ENCODE measurements at regions not wholly inside any gene's neighbourhood (a gene's known extent, or its start where the extent isn't known, plus 50 kb on each side); places are given as distances from the start of the nearest gene placed in this dataset.

DNA sequence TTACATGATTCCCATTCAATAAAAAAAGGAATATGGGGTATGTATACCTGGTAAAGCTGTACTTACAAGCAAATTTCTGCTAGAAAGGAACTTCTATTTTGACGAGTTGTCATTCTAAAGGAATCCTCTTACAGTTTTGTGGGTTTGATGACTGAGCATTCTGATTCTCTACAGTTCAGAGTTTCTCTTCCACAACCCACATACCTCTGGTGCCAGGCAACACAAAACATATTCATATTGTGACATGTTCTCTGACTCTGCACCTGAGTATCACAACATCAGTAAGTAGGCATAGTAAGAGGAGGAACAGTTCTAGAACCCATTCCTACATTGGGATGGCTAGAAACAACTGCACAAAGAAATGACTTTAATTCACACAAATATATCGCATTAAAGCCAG, 636.6 kb downstream of the MED13L start:
- no peak overlapping the region for H3K27ac ChIP-seq
- Mint-ChIP-seq H3K27me3 (ENCODE audit: insufficient read depth, low read depth) (peaks cover 3% of the 10 kb centered on the region), H3K4me1 (peaks cover 12% of the 10 kb centered on the region), H3K4me3 (no peak overlapping the region), H3K27ac (no peak overlapping the region), H3K9me3 (no peaks in the 10 kb centered on the region), H3K36me3 (no peaks in the 10 kb centered on the region)
- no peak for DNase-seq (ENCODE audit: low spot score)
- no peak overlapping the region for H2AFZ ChIP-seq (replicated peaks)
- peaks cover 6% of the 10 kb centered on the region for H4K20me1 ChIP-seq (ENCODE audit: low read depth)
- H3F3A ChIP-seq (ENCODE audit: low read depth), result peaks cover 16% of the 10 kb centered on the region
- H3K36me3 ChIP-seq, result no peaks in the 10 kb centered on the region
- H3K27me3 ChIP-seq, result no peaks in the 10 kb centered on the region
- no peaks in the 10 kb centered on the region for H3K79me2 ChIP-seq (ENCODE audit: low read depth)
- H3K9ac ChIP-seq, result no peak overlapping the region
- TF ChIP-seq, protein P1, sequence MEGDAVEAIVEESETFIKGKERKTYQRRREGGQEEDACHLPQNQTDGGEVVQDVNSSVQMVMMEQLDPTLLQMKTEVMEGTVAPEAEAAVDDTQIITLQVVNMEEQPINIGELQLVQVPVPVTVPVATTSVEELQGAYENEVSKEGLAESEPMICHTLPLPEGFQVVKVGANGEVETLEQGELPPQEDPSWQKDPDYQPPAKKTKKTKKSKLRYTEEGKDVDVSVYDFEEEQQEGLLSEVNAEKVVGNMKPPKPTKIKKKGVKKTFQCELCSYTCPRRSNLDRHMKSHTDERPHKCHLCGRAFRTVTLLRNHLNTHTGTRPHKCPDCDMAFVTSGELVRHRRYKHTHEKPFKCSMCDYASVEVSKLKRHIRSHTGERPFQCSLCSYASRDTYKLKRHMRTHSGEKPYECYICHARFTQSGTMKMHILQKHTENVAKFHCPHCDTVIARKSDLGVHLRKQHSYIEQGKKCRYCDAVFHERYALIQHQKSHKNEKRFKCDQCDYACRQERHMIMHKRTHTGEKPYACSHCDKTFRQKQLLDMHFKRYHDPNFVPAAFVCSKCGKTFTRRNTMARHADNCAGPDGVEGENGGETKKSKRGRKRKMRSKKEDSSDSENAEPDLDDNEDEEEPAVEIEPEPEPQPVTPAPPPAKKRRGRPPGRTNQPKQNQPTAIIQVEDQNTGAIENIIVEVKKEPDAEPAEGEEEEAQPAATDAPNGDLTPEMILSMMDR (IDR thresholded peaks at IDR 0.05), result no peak
- TF ChIP-seq EZH2phosphoT487 (IDR thresholded peaks at IDR 0.05) (no peak), EZH2 (IDR thresholded peaks at IDR 0.05) (no peak)
- no peak overlapping the region for H3K4me2 ChIP-seq
- H3K4me3 ChIP-seq, result no peak overlapping the region
- no peaks in the 10 kb centered on the region for H3K9me3 ChIP-seq (ENCODE audit: low read depth)
- peaks cover 15% of the 10 kb centered on the region for H3K4me1 ChIP-seq

DNA sequence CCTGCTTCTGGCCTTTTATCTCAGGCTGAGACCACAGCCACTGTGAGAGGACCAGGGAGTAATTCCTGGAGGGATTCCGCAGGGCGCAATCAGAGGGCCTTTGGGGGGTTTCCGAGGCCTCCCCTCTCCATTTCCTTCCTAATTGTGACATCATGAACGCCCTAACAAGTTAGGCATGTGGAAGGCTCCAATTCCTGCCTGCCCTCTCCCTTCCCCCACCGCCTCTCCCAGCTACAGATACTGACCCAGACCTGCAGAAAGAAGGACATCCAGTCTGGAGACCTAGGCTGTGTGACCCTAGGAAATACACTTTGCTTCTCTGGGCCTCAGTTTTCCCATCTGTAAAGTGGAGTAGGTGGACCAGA, 637.9 kb downstream of the MED13L start:
- Histone ChIP-seq H3K4me2 (no peak overlapping the region), H2AFZ (replicated peaks) (no peak overlapping the region), H3K27me3 (no peaks in the 10 kb centered on the region), H4K20me1 (ENCODE audit: low read depth) (peaks cover 6% of the 10 kb centered on the region), H3K4me3 (no peak overlapping the region), H3K4me1 (peaks cover 15% of the 10 kb centered on the region), H3K27ac (no peak overlapping the region), H3F3A (ENCODE audit: low read depth) (peaks cover 16% of the 10 kb centered on the region), H3K9ac (no peak overlapping the region), H3K9me3 (ENCODE audit: low read depth) (no peaks in the 10 kb centered on the region), H3K79me2 (ENCODE audit: low read depth) (no peaks in the 10 kb centered on the region), H3K36me3 (no peaks in the 10 kb centered on the region)
- TF ChIP-seq EZH2phosphoT487 (IDR thresholded peaks at IDR 0.05) (no peak), EZH2 (IDR thresholded peaks at IDR 0.05) (no peak)
- TF ChIP-seq, protein P1 (IDR thresholded peaks at IDR 0.05), result no peak
- Mint-ChIP-seq H3K36me3 (no peaks in the 10 kb centered on the region), H3K4me1 (peaks cover 14% of the 10 kb centered on the region), H3K4me3 (no peak overlapping the region), H3K9me3 (no peaks in the 10 kb centered on the region), H3K27me3 (ENCODE audit: insufficient read depth, low read depth) (peaks cover 3% of the 10 kb centered on the region), H3K27ac (no peak overlapping the region)
- DNase-seq (ENCODE audit: low spot score), result peak; percentile 15

DNA sequence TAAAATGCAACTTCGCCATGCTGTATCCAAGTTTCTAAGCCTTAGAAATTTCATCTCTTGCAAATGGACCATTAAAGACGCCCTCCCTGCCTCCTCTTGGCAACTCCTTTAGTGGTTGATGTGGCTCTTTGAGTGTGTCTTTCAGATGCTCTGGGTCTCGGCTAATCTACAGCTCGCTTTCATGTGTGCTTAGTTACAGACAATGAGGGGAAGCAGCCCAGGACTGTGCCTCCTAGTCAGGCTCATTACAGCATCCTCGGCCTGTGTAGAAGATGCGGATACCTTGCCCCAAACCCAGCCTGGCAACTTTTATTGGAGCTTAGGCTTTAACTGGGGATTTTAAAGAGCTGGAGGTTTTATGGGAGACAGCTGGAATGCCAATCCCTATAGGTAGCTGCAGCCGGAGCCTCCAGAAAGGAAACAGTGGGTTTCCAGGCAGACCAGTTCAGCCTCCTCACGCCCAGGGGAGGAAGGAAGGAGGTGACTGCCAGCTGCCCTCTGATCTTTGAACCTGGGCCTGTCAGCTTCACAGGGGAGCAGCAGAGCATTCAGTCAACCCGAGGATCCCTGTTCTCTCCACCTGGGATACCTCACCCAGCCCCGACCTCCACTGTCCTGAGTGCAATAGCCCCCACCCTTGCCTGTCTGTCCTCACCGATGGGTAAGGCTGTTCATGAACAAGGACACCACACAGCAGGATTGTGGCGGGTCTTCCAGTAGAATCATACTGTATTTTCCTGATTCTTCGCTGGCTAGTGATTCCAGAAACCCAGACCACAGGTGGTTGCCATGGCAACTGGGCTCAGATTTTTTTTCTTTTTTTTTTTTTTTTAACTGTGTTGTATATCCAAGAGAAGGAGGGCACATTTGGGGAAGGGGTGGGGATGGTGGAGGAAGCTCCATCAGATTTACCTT, 638.5 kb downstream of the MED13L start:
- H3K27ac Mint-ChIP-seq, result peak overlapping the region; percentile 14
- Histone ChIP-seq H3F3A (ENCODE audit: low read depth) (peaks cover 16% of the 10 kb centered on the region), H3K9me3 (ENCODE audit: low read depth) (no peaks in the 10 kb centered on the region), H3K4me3 (no peak overlapping the region), H2AFZ (replicated peaks) (no peak overlapping the region), H3K79me2 (ENCODE audit: low read depth) (no peaks in the 10 kb centered on the region), H3K9ac (no peak overlapping the region), H3K4me1 (peaks cover 15% of the 10 kb centered on the region), H4K20me1 (ENCODE audit: low read depth) (peaks cover 6% of the 10 kb centered on the region), H3K27me3 (no peaks in the 10 kb centered on the region), H3K4me2 (peak overlapping the region; percentile 51), H3K27ac (no peak overlapping the region), H3K36me3 (no peaks in the 10 kb centered on the region)
- no peak overlapping the region for H3K4me3 Mint-ChIP-seq
- H3K27me3 Mint-ChIP-seq (ENCODE audit: insufficient read depth, low read depth), result peaks cover 3% of the 10 kb centered on the region
- H3K9me3 Mint-ChIP-seq, result no peaks in the 10 kb centered on the region
- no peak for TF ChIP-seq EZH2phosphoT487 (IDR thresholded peaks at IDR 0.05)
- TF ChIP-seq, protein P1 (IDR thresholded peaks at IDR 0.05), result no peak
- TF ChIP-seq EZH2 (IDR thresholded peaks at IDR 0.05), result no peak
- H3K36me3 Mint-ChIP-seq, result no peaks in the 10 kb centered on the region
- peaks cover 14% of the 10 kb centered on the region for H3K4me1 Mint-ChIP-seq
- peak; percentile 69 for DNase-seq (ENCODE audit: low spot score)
